Astrocyte (in vitro differentiated cells and primary cell): ENCODE measurements at regions not wholly inside any gene's neighbourhood (a gene's known extent, or its start where the extent isn't known, plus 50 kb on each side); places are given as distances from the start of the nearest gene placed in this dataset.

Source experiments
- CTCF ChIP-seq: IDR thresholded peaks from 2 replicates; pipeline ENCODE4 v1.5.1; 2011; ENCODE audit warnings: low read depth, mild to moderate bottlenecking, inconsistent platforms, low read length, moderate library complexity; ENCODE audit not compliant: insufficient read depth
- EZH2 ChIP-seq: IDR thresholded peaks from 2 replicates; pipeline ENCODE4 v1.6.1; 2012; ENCODE audit warnings: mild to moderate bottlenecking, low read length, inconsistent platforms; ENCODE audit not compliant: insufficient read depth

- no peak for TF ChIP-seq EZH2
- no peak for TF ChIP-seq CTCF
Observed at GRCh38 chr12:4074129-4074528, 199.4 kb upstream of the CCND2 start.
